Esophagus muscularis mucosa (tissue), 4 donors: ENCODE measurements at regions not wholly inside any gene's neighbourhood (a gene's known extent, or its start where the extent isn't known, plus 50 kb on each side); places are given as distances from the start of the nearest gene placed in this dataset.
"Not testable (repeated sequence)": the region's sequence is repeated elsewhere in the genome, so short reads cannot be mapped to it uniquely, and the experiment has no call there.

Experiments
- DNase-seq: peaks from one replicate; pipeline ENCODE4 v3.0.0-alpha.2; 2017; ENCODE audit errors: extremely low spot score
- H3K27ac ChIP-seq, 4 donors: fragments of 200-600 bp; sonication (generic); replicated peaks in 1 of 4; 1 replicate in 3 of 4; 2 replicates in 1 of 4; pipeline ENCODE4 v1.5.1; 2016 to 2019; ENCODE audit warnings: mild to moderate bottlenecking in 1 of 4
- H3K27me3 ChIP-seq, 4 donors: fragments of 200-600 bp; sonication (generic); one replicate each; pipeline versions ENCODE4 v1.5.1 to v1.6.0; 2016 to 2019
- H3K36me3 ChIP-seq, 4 donors: fragments of 200-600 bp; sonication (generic); one replicate each; pipeline ENCODE4 v1.5.1; 2016 to 2019
- H3K4me1 ChIP-seq, 4 donors: fragments of 200-600 bp; sonication (generic); one replicate each; pipeline ENCODE4 v1.5.1; 2016 to 2019
- H3K4me3 ChIP-seq, 4 donors: fragments of 200-600 bp; sonication (generic); 1 replicate in 2 of 4; 2 replicates in 2 of 4; pipeline ENCODE4 v1.5.1; 2016 to 2019; ENCODE audit warnings: mild to moderate bottlenecking in 4 of 4, moderate library complexity in 1 of 4
- H3K9me3 ChIP-seq, 4 donors: fragments of 200-600 bp; sonication (generic); 1 replicate in 3 of 4; 2 replicates in 1 of 4; pipeline ENCODE4 v1.5.1; 2016 to 2019
- EP300 ChIP-seq: sonication (generic); formaldehyde crosslinking; IDR thresholded peaks from one replicate; pipeline ENCODE4 v1.6.1; 2017; ENCODE audit warnings: antibody characterized with exemption
- POLR2A ChIP-seq: fragments of 450-650 bp; IDR thresholded peaks from one replicate; pipeline ENCODE4 v1.6.1; 2017; ENCODE audit warnings: antibody characterized with exemption, moderate library complexity, mild to moderate bottlenecking, low read depth
- POLR2AphosphoS5 ChIP-seq, 2 donors: sonication (generic); formaldehyde crosslinking; IDR thresholded peaks; one replicate each; pipeline ENCODE4 v1.6.1; 2017; ENCODE audit warnings: antibody characterized with exemption in 2 of 2
- WGBS: methylation state at CpG from one replicate; pipeline ENCODE4 v1.1.5; 2018; 5-methylcytosine and 5-hydroxymethylcytosine counted together
- intact Hi-C: fragments of 100-400 bp; cut with DNase I; formaldehyde crosslinking; loops from one replicate; pipeline ENCODE4 v1.15.1; 2023
- TF ChIP-seq, protein P1 (sequence below), 3 experiments: fragments of 200-600 bp in 2 of 3; fragments of 450-650 bp in 1 of 3; sonication (generic) in 2 of 3; IDR thresholded peaks; one replicate each; pipeline ENCODE4 v1.5.1; 2017 to 2019; ENCODE audit warnings: antibody characterized with exemption in 3 of 3, mild to moderate bottlenecking in 2 of 3, moderate library complexity in 1 of 3

DNA sequence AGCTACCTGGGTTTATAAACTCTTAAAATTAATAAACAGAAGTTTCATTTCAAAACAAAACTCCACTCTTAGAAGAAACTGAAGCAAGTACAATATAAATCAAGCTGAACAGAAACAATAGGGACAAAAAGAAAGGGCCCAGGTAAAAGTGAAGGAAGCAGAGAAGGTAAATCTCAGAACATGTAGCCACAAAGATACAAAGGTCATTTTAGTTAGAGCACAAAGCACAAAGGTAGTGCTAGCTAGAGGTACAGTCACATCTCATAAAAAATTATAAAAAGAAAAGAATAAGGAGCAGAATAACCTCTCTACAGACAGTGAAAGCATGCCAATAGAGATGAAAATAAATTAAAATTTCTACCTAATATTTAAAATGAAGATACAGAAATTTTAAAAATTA, 90.4 kb upstream of the C5orf63 start:
- no peaks in the 10 kb centered on the region for H3K36me3 ChIP-seq
- H3K9me3 ChIP-seq: no peaks in the 10 kb centered on the region
- DNase-seq: no peak
- H3K4me3 ChIP-seq: no peak overlapping the region
- intact Hi-C loops: no loop called here
- H3K4me1 ChIP-seq: no peaks in the 10 kb centered on the region
- H3K27ac ChIP-seq: no peak overlapping the region
- no peaks in the 10 kb centered on the region for H3K27me3 ChIP-seq
- TF ChIP-seq POLR2A (no peak), POLR2AphosphoS5 (IDR thresholded peaks at IDR 0.05) (no peak), EP300 (no peak)
- TF ChIP-seq, protein P1, sequence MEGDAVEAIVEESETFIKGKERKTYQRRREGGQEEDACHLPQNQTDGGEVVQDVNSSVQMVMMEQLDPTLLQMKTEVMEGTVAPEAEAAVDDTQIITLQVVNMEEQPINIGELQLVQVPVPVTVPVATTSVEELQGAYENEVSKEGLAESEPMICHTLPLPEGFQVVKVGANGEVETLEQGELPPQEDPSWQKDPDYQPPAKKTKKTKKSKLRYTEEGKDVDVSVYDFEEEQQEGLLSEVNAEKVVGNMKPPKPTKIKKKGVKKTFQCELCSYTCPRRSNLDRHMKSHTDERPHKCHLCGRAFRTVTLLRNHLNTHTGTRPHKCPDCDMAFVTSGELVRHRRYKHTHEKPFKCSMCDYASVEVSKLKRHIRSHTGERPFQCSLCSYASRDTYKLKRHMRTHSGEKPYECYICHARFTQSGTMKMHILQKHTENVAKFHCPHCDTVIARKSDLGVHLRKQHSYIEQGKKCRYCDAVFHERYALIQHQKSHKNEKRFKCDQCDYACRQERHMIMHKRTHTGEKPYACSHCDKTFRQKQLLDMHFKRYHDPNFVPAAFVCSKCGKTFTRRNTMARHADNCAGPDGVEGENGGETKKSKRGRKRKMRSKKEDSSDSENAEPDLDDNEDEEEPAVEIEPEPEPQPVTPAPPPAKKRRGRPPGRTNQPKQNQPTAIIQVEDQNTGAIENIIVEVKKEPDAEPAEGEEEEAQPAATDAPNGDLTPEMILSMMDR (IDR thresholded peaks at IDR 0.05): no peak

DNA sequence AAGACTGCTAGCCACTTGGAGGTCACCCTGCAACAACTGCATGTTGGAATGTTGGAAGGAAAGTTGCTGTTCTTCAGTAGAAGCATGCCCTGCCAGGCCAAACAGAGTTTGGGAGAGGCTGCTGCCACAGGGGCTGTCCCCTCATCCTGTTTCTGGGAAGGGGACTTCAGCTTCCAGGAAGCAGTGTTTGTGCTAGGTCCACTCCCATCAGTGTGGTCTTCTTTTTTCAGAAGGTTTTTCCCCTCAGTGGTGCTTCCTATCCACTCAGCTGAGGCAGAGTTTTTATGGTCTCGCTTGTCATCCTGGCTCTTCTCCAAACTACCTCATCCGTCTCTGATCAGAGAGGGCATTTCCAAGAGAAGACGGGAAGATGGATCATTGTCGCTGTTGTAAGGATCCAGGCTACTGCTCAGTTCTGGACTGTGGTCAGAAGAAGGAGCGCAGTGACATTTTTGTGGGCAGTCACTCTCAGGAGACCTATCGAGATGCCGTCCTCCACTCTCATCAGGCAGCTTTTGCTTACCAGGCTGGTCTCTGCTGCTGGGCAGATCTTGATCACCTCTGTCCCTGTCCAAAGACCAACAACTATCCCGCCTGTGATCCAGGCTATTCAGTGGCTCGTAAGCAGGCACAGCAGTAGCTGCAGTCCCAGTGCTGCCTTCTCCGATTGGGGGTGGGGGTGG, 97.8 kb upstream of the C5orf63 start:
- WGBS: 87% methylated on average over 9 of the region's 10 CpGs
- H3K27me3 ChIP-seq: peaks cover 0 to 8% (median 0%) of the 10 kb centered on the region in 4 donors
- intact Hi-C loops: no loop called here
- no peak overlapping the region for H3K4me3 ChIP-seq
- no peaks in the 10 kb centered on the region for H3K36me3 ChIP-seq
- H3K4me1 ChIP-seq: no peaks in the 10 kb centered on the region
- no peak overlapping the region for H3K27ac ChIP-seq
- no peak for DNase-seq
- H3K9me3 ChIP-seq: peaks cover 0 to 16% (median 9%) of the 10 kb centered on the region in 4 donors
- TF ChIP-seq POLR2AphosphoS5 (IDR thresholded peaks at IDR 0.05) (no peak), POLR2A (no peak), EP300 (no peak)
- TF ChIP-seq, protein P1 (IDR thresholded peaks at IDR 0.05): no peak

DNA sequence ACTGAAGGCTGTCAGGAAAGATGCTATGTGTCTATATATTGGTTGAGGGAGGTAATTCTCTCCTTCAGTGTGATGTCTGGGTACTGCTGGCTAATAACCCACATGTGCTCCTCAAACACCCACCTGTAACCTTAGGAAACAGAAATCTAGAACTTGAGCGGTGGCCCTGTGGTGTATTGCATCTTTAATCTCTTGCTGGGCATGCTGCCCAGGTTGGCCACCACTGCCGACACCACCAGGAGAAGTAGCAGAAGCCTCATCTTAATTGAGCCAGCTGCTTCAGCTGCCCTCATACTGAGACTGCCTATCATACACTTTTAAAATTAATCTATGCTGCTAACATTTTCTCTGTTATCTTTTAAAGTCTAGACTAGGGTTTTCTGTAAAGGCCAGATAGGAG, 103.5 kb upstream of the C5orf63 start:
- Histone ChIP-seq H3K27me3 (peaks cover 0 to 8% (median 0%) of the 10 kb centered on the region in 4 donors), H3K9me3 (peaks cover 0 to 15% (median 9%) of the 10 kb centered on the region in 4 donors), H3K36me3 (no peaks in the 10 kb centered on the region), H3K4me1 (no peaks in the 10 kb centered on the region), H3K27ac (no peak overlapping the region), H3K4me3 (no peak overlapping the region)
- no peak for DNase-seq
- TF ChIP-seq EP300 (no peak), POLR2A (no peak), POLR2AphosphoS5 (IDR thresholded peaks at IDR 0.05) (no peak)
- TF ChIP-seq, protein P1 (IDR thresholded peaks at IDR 0.05): no peak
- 75% methylated on average over 2 of the region's 2 CpGs for WGBS
- intact Hi-C loops: no loop called here

DNA sequence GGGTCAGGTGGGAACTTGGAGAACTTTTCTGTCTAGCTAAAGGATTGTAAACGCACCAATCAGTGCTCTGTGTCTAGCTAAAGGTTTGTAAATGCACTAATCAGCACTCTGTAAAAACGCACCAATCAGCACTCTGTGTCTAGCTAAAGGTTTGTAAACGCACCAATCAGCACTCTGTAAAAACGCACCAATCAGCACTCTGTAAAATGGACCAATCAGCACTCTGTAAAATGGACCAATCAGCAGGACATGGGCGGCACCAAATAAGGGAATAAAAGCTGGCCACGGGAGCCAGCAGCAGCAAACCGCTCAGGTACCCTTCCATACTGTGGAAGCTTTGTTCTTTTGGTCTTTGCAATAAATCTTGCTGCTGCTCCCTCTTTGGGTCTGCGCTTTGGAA, 108.0 kb upstream of the MEGF10 start:
- H3K27me3 ChIP-seq, H3K4me3 ChIP-seq, H3K27ac ChIP-seq, H3K9me3 ChIP-seq, intact Hi-C loops, DNase-seq, H3K36me3 ChIP-seq, H3K4me1 ChIP-seq: not testable (repeated sequence)
- 93% methylated on average over 7 of the region's 8 CpGs for WGBS

DNA sequence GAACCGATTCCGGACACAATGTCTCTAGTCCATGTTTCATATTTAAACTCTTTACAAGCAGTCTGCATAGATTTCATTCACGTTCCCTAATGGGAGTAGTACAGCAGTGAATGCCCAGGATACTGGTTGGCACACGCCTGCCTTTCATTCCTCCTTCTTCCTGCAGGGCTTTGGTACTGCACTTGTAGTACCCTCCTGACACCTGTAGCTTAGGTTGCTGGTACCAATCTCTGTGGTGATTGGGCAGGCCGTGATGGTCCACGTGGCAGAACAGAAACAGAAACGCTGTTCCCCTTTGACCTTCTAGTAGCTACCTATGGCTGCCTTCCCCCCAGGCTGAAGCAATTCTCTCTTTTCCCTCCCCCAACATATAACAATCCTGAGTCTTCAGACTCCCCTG, 107.3 kb upstream of the MEGF10 start:
- intact Hi-C loops: no loop called here
- no peak for TF ChIP-seq EP300
- TF ChIP-seq POLR2A: no peak
- TF ChIP-seq, protein P1 (IDR thresholded peaks at IDR 0.05): no peak
- TF ChIP-seq POLR2AphosphoS5 (IDR thresholded peaks at IDR 0.05): no peak
- WGBS: 89% methylated on average over 7 of the region's 7 CpGs
- DNase-seq: no peak
- Histone ChIP-seq H3K4me1 (no peaks in the 10 kb centered on the region), H3K9me3 (no peaks in the 10 kb centered on the region), H3K36me3 (no peaks in the 10 kb centered on the region), H3K27me3 (no peaks in the 10 kb centered on the region), H3K4me3 (no peak overlapping the region), H3K27ac (no peak overlapping the region)
